OCI-LY3 (cell line): ENCODE measurements at regions not wholly inside any gene's neighbourhood (a gene's known extent, or its start where the extent isn't known, plus 50 kb on each side); places are given as distances from the start of the nearest gene placed in this dataset.

Experiments used
- H2AFZ ChIP-seq: fragments of 200-600, 300-600 bp; shearing (Covaris generic); 2 replicates; pipeline ENCODE4 v1.6.0; 2014; ENCODE audit warnings: antibody characterized with exemption, low read depth, low read length
- H3K27ac ChIP-seq: fragments of 200-600, 300-600 bp; sonication (generic); 2 replicates; pipeline ENCODE4 v1.5.1; 2014; ENCODE audit warnings: mild to moderate bottlenecking, low read length, moderate library complexity, mixed read lengths
- H3K27me3 ChIP-seq: fragments of 200-600, 300-600 bp; sonication (generic); 2 replicates; pipeline ENCODE4 v1.6.1; 2014; ENCODE audit warnings: low read depth, low read length, mixed read lengths
- H3K36me3 ChIP-seq: fragments of 200-600, 300-600 bp; sonication (generic); replicated peaks from 2 replicates; pipeline ENCODE3; 2014; ENCODE audit warnings: low read depth, low read length, mixed read lengths
- H3K4me1 ChIP-seq: fragments of 300-600, 200-600 bp; sonication (generic); 2 replicates; pipeline ENCODE4 v1.6.1; 2014; ENCODE audit warnings: low read length, mixed read lengths
- H3K4me2 ChIP-seq: fragments of 200-600, 300-600 bp; sonication (generic); 2 replicates; pipeline ENCODE4 v1.6.1; 2014; ENCODE audit warnings: low read length, mixed read lengths
- H3K4me3 ChIP-seq: fragments of 300-600, 200-600 bp; sonication (generic); 2 replicates; pipeline ENCODE4 v1.5.1; 2014; ENCODE audit warnings: antibody characterized with exemption, mild to moderate bottlenecking, low read length, moderate library complexity
- H3K79me2 ChIP-seq: fragments of 300-600, 200-600 bp; shearing (Covaris generic); 2 replicates; pipeline ENCODE4 v1.6.1; 2014; ENCODE audit warnings: mild to moderate bottlenecking, low read length, mixed read lengths
- H3K9ac ChIP-seq: fragments of 300-600, 200-600 bp; shearing (Covaris generic); 2 replicates; pipeline ENCODE4 v1.6.0; 2014; ENCODE audit warnings: mild to moderate bottlenecking, low read length, moderate library complexity
- H3K9me3 ChIP-seq: fragments of 200-600, 300-600 bp; shearing (Covaris generic); 2 replicates; pipeline ENCODE4 v1.6.1; 2014; ENCODE audit warnings: low read length, mixed read lengths; ENCODE audit not compliant: insufficient read depth
- H4K20me1 ChIP-seq: fragments of 200-600, 300-600 bp; sonication (generic); 2 replicates; pipeline ENCODE4 v1.6.1; 2016; ENCODE audit warnings: low read length, mixed read lengths; ENCODE audit not compliant: insufficient read depth
- EZH2phosphoT487 ChIP-seq: fragments of 200-600 bp; shearing (Covaris generic); IDR thresholded peaks from 2 replicates; pipeline ENCODE4 v1.6.1; 2018; ENCODE audit warnings: antibody characterized with exemption, mixed run types, low read depth
- TF ChIP-seq, protein P1 (sequence below): fragments of 200-600, 300-600 bp; sonication (generic); IDR thresholded peaks from 2 replicates; pipeline ENCODE4 v1.5.1; 2014; ENCODE audit warnings: antibody characterized with exemption, low read length, low read depth

DNA sequence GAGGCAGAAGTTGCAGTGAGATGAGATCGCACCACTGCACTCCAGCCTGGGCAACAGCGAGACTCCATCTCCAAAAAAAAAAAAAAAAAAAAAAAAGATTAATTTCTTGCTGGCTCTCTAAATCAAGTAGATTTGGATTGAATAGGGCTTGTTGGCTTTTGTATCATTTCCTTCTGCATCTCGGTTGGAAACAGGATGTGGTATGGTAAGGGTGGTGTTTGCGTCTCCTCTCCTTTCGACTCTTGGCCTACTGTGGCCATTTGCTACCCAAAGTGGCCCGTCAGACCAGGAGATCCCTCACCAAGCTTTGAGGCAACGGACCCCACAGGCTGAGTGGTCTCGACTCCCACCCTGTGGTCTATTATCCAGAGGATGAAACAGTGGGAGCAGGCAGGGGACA lies 168.0 kb upstream of the IRX3 start:
- no peak overlapping the region for H3K9ac ChIP-seq
- H3K36me3 ChIP-seq: no peaks in the 10 kb centered on the region
- H3K4me2 ChIP-seq: no peak overlapping the region
- no peak overlapping the region for H3K27ac ChIP-seq
- 0 out of 2 replicates have a peak, but pooled peaks cover 6% of the 10 kb centered on the region for H3K4me1 ChIP-seq
- TF ChIP-seq EZH2phosphoT487: no peak
- TF ChIP-seq, protein P1, sequence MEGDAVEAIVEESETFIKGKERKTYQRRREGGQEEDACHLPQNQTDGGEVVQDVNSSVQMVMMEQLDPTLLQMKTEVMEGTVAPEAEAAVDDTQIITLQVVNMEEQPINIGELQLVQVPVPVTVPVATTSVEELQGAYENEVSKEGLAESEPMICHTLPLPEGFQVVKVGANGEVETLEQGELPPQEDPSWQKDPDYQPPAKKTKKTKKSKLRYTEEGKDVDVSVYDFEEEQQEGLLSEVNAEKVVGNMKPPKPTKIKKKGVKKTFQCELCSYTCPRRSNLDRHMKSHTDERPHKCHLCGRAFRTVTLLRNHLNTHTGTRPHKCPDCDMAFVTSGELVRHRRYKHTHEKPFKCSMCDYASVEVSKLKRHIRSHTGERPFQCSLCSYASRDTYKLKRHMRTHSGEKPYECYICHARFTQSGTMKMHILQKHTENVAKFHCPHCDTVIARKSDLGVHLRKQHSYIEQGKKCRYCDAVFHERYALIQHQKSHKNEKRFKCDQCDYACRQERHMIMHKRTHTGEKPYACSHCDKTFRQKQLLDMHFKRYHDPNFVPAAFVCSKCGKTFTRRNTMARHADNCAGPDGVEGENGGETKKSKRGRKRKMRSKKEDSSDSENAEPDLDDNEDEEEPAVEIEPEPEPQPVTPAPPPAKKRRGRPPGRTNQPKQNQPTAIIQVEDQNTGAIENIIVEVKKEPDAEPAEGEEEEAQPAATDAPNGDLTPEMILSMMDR: no peak
- no peaks in the 10 kb centered on the region for H3K27me3 ChIP-seq
- H3K79me2 ChIP-seq: no peaks in the 10 kb centered on the region
- H4K20me1 ChIP-seq: no peaks in the 10 kb centered on the region
- H2AFZ ChIP-seq: no peak overlapping the region
- H3K4me3 ChIP-seq: no peak overlapping the region
- no peaks in the 10 kb centered on the region for H3K9me3 ChIP-seq

DNA sequence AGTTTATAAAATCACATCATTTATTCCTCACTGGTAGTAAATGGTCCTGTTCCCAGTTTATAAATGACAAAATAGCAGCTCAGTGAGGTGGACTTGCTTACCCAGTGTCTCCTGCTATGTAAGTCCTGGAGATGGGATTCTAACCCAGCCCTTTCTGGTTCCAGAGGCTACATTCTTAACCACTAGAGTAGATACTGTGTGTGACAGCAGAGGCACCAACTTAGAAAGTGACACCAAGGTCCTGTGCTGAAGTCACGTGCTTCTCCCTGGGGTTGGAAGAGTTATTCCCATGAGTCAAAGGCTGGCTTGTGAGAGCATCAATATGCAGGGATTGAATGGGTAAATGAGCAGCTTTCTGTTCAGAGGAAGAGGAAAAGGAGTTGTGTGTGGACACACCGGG lies 167.3 kb upstream of the IRX3 start:
- H3K27me3 ChIP-seq: no peaks in the 10 kb centered on the region
- H4K20me1 ChIP-seq: no peaks in the 10 kb centered on the region
- H2AFZ ChIP-seq: no peak overlapping the region
- H3K9me3 ChIP-seq: no peaks in the 10 kb centered on the region
- no peak overlapping the region for H3K27ac ChIP-seq
- 0 out of 2 replicates have a peak, but pooled peaks cover 6% of the 10 kb centered on the region for H3K4me1 ChIP-seq
- H3K36me3 ChIP-seq: no peaks in the 10 kb centered on the region
- H3K4me2 ChIP-seq: no peak overlapping the region
- TF ChIP-seq, protein P1: no peak
- TF ChIP-seq EZH2phosphoT487: no peak
- no peaks in the 10 kb centered on the region for H3K79me2 ChIP-seq
- H3K9ac ChIP-seq: no peak overlapping the region
- H3K4me3 ChIP-seq: no peak overlapping the region

DNA sequence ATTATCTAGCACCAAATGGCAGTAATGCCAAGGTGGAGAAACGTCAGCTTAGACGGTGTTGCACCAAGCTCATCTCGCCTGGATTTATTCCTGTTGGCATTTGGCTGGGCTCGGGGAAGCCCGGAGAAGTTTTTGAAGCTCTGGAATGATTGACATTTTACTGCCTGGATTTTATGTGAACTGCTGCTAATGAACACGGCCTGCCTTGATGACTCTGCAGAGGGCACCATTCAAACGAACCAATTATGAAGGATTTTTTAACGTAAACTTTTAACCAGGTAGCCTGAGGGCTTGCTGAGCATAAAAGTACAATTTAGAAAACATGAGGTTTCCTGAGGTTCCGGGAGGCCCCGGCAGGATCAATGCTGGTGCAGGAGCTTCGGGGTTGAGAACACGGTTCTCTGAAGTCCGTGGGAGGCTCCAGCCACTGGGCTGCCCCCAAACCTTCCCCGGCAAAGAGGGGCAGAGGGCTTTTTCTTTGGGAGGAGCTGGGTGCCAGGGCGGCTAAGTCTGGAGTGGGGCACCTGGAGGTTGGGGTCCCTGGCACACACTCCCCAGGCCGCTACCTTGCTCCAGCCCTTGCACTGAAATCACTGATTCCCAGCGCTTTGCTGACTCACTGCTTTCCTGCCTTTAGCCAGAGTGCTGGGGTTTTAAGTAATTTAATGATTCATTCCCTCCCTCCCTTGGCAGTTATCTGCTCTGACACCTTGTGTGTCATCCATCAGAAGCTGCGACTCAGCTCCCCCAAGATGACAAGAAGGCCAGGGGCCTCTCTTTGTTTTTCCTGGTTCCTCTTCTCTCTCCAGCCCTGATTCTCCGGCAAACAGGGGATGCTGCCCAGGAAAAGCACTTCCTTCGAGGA lies 161.2 kb upstream of the IRX3 start:
- H4K20me1 ChIP-seq: no peaks in the 10 kb centered on the region
- H3K79me2 ChIP-seq: no peaks in the 10 kb centered on the region
- no peaks in the 10 kb centered on the region for H3K36me3 ChIP-seq
- no peaks in the 10 kb centered on the region for H3K4me1 ChIP-seq
- TF ChIP-seq, protein P1: no peak
- no peak for TF ChIP-seq EZH2phosphoT487
- H3K27ac ChIP-seq: no peak overlapping the region
- H3K4me3 ChIP-seq: no peak overlapping the region
- no peak overlapping the region for H3K9ac ChIP-seq
- H3K9me3 ChIP-seq: no peaks in the 10 kb centered on the region
- H3K27me3 ChIP-seq: no peaks in the 10 kb centered on the region
- H3K4me2 ChIP-seq: no peak overlapping the region
- no peak overlapping the region for H2AFZ ChIP-seq

DNA sequence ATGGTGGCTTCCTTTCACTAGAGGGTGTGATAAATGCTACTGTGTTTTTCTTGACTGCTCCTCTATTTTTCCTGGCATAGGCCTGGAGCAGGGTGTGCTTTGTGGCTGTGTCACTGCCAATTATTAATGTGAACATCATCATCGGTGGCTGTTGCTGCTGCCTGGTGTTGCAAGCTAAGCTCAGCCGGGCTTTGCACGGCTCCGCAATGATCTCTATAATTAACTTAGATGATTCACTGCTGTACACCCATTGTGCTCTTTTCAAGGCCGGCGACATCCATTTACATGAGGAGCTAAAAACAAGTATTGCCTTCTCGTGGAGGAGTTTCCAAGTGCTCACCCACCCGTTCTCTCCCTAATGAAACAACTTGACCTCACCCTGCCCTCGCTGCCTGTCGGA lies 160.1 kb upstream of the IRX3 start:
- TF ChIP-seq, protein P1: no peak
- TF ChIP-seq EZH2phosphoT487: no peak
- no peak overlapping the region for H3K4me3 ChIP-seq
- no peaks in the 10 kb centered on the region for H3K4me1 ChIP-seq
- no peak overlapping the region for H2AFZ ChIP-seq
- no peaks in the 10 kb centered on the region for H3K36me3 ChIP-seq
- no peaks in the 10 kb centered on the region for H4K20me1 ChIP-seq
- no peak overlapping the region for H3K9ac ChIP-seq
- no peaks in the 10 kb centered on the region for H3K27me3 ChIP-seq
- no peak overlapping the region for H3K27ac ChIP-seq
- no peaks in the 10 kb centered on the region for H3K79me2 ChIP-seq
- H3K4me2 ChIP-seq: no peak overlapping the region
- no peaks in the 10 kb centered on the region for H3K9me3 ChIP-seq
